ENCODE measurements at regions not wholly inside any gene's neighbourhood (a gene's known extent, or its start where the extent isn't known, plus 50 kb on each side); places are given as distances from the start of the nearest gene placed in this dataset.

DNA sequence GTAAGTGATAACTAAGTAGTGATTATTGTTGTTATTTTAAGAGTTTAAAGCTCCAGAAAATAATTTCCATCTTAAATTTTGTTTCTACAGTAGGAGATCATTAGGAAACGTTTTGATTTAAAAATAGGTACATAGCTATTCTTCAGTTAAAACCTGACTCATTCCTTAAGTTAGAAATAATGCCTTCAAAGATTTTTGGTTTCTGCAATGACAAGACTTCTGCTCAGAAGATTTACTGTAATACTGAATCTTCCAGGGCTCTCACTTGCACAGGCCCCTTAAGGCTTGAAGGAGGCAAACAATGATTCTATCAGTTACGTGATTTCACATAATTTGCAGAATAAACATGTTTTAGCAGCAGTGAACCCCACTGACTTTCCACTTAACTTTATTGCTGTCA lies 333.7 kb downstream of the RAD51AP2 start:
- Mint-ChIP-seq H3K27me3 (peaks cover 0 to 7% (median 6%) of the 10 kb centered on the region in 3 donors), H3K4me1 (no peaks in the 10 kb centered on the region), H3K36me3 (no peaks in the 10 kb centered on the region), H3K27ac (no peak overlapping the region), H3K9me3 (no peaks in the 10 kb centered on the region), H3K4me3 (no peak overlapping the region)
- DNase-seq (no peak), ATAC-seq (ENCODE audit: low read depth in 2 of 2) (no peak)

DNA sequence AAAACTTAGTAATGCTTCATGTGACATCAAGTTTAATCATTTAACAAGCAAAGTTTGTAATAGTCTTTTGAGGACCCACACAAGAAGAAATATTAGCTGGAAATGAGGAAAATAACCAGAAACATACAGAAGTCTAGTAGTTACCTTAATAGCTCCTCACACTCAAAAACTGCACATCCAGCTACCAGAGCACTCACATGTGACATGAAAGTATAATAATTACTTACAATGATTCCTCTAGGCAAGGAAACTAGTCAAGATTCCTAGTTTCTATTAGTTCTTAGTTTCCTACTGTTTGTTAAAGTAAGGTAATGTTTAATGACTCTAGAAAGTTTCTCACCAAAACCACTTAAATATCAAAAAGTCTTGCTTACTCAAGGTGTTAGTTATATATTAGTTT lies 335.8 kb downstream of the RAD51AP2 start:
- Mint-ChIP-seq H3K27ac (no peak overlapping the region), H3K4me1 (no peaks in the 10 kb centered on the region), H3K4me3 (no peak overlapping the region), H3K27me3 (peaks cover 0 to 4% (median 0%) of the 10 kb centered on the region in 3 donors), H3K9me3 (no peaks in the 10 kb centered on the region), H3K36me3 (no peaks in the 10 kb centered on the region)
- no peak for ATAC-seq (ENCODE audit: low read depth in 2 of 2)
- DNase-seq = no peak

GRCh38 chr2:17181051-17181752 lies 337.0 kb downstream of the RAD51AP2 start:
- Mint-ChIP-seq H3K36me3 (no peaks in the 10 kb centered on the region), H3K27ac (no peak overlapping the region), H3K4me1 (no peaks in the 10 kb centered on the region), H3K4me3 (no peak overlapping the region), H3K9me3 (no peaks in the 10 kb centered on the region), H3K27me3 (no peaks in the 10 kb centered on the region)
- ATAC-seq (ENCODE audit: low read depth in 2 of 2) (no peak), DNase-seq (no peak)

DNA sequence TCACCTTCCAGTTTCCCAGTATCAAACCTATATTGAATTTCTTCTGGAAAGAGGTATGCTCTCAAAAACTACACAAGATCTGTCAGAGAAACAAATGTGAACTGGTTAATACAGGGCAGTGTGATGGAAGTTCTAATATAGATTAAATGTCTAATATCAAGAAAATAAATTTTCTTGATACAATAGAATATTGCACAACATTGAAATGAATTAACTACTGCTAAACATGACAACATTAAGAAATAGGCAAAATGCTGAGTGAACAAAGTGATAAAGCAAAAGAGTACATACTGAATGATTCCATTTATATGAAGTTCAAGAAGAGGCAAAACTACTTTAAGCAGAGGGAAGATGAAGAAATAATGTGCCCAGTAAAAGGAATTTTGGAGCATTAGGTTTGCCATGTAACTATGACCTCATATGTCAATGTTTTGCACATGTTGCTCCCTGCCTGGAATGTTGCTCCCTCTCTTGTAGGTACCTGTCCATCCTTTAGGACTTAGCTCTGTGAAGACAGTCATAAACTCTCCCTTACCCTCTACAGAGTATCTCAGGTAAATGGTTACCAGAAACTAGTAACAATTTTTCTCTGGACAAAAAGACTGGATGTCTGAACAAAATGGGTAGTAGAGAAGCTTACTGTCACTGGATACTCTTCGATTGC lies 339.0 kb downstream of the RAD51AP2 start:
- DNase-seq (no peak), ATAC-seq (ENCODE audit: low read depth in 2 of 2) (no peak)
- H3K27me3 Mint-ChIP-seq = no peaks in the 10 kb centered on the region
- no peaks in the 10 kb centered on the region for H3K9me3 Mint-ChIP-seq
- no peak overlapping the region for H3K27ac Mint-ChIP-seq
- no peaks in the 10 kb centered on the region for H3K4me1 Mint-ChIP-seq
- H3K4me3 Mint-ChIP-seq = no peak overlapping the region
- no peaks in the 10 kb centered on the region for H3K36me3 Mint-ChIP-seq

DNA sequence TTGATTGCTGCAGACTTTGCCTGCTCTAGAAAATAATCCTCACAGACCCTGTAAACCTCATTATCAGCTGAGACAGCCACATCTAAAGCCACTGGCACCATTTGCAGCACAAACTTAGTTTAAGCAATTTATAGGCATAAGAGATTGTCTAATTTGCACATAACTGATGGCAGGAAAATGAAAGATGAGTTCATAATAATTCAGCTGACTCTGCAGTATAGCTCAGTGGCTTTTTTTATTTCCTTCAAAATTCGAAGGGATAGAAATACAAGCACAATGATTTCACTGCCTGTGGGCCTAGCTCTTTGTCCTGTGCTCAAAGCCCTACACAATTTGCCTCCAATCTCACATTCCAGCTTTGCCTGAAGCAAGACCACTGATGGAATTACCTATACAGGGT lies 341.2 kb downstream of the RAD51AP2 start:
- Mint-ChIP-seq H3K27me3 (peaks cover 0 to 3% (median 0%) of the 10 kb centered on the region in 3 donors), H3K36me3 (no peaks in the 10 kb centered on the region), H3K4me3 (no peak overlapping the region), H3K4me1 (no peaks in the 10 kb centered on the region), H3K27ac (no peak overlapping the region), H3K9me3 (no peaks in the 10 kb centered on the region)
- ATAC-seq (ENCODE audit: low read depth in 2 of 2) (no peak), DNase-seq (no peak)

- Mint-ChIP-seq H3K36me3 (no peaks in the 10 kb centered on the region), H3K27ac (no peak overlapping the region), H3K27me3 (peaks cover 0 to 3% (median 0%) of the 10 kb centered on the region in 3 donors), H3K4me3 (no peak overlapping the region), H3K9me3 (no peaks in the 10 kb centered on the region), H3K4me1 (peaks cover 0 to under 1% (median 0%) of the 10 kb centered on the region in 3 donors)
- DNase-seq (no peak), ATAC-seq (ENCODE audit: low read depth in 2 of 2) (no peak)
Observed at GRCh38 chr2:17171446-17172049, 346.7 kb downstream of the RAD51AP2 start.

- no peaks in the 10 kb centered on the region for H3K36me3 Mint-ChIP-seq
- H3K9me3 Mint-ChIP-seq = no peaks in the 10 kb centered on the region
- no peak overlapping the region for H3K4me3 Mint-ChIP-seq
- peak in 1 of 2 donors; percentile 65 for ATAC-seq (ENCODE audit: low read depth in 2 of 2)
- DNase-seq = no peak
- peaks cover 0 to 2% (median 0%) of the 10 kb centered on the region in 3 donors for H3K4me1 Mint-ChIP-seq
- H3K27ac Mint-ChIP-seq = no peak overlapping the region
- no peaks in the 10 kb centered on the region for H3K27me3 Mint-ChIP-seq
Observed at GRCh38 chr2:17166506-17166905, 351.7 kb downstream of the RAD51AP2 start.

GRCh38 chr2:17164550-17164949 lies 353.7 kb downstream of the RAD51AP2 start:
- ATAC-seq (ENCODE audit: low read depth in 2 of 2) (no peak), DNase-seq (no peak)
- Mint-ChIP-seq H3K9me3 (no peaks in the 10 kb centered on the region), H3K4me1 (peaks cover 0 to 2% (median 0%) of the 10 kb centered on the region in 3 donors), H3K4me3 (no peak overlapping the region), H3K27me3 (no peaks in the 10 kb centered on the region), H3K27ac (no peak overlapping the region), H3K36me3 (no peaks in the 10 kb centered on the region)

- ATAC-seq (ENCODE audit: low read depth in 2 of 2) = no peak
- no peaks in the 10 kb centered on the region for H3K27me3 Mint-ChIP-seq
Observed at GRCh38 chr2:17163638-17164037, 354.6 kb downstream of the RAD51AP2 start.

DNA sequence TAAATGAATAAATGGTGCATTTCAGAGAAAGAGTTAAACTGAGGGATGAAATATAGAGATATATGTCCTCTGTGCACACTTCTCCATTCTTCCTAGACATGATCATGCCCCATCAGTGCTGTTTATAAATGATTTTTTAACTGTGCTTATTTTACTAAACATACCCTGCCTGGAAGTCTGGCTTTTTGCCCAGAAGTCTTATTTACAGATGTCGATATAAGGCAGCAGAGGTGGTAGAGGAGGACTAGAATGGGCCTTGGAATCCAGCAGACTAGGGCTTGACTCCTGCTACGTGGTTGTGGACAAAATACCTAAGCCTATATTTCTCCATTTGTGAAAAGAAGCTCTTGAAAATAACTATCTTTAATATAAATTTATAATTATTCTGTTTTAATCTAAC lies 355.5 kb downstream of the RAD51AP2 start:
- peaks cover 0 to 2% (median 0%) of the 10 kb centered on the region in 3 donors for H3K4me1 Mint-ChIP-seq
- DNase-seq (no peak), ATAC-seq (ENCODE audit: low read depth in 2 of 2) (no peak)
- no peaks in the 10 kb centered on the region for H3K27me3 Mint-ChIP-seq
- no peak overlapping the region for H3K4me3 Mint-ChIP-seq
- H3K36me3 Mint-ChIP-seq = no peaks in the 10 kb centered on the region
- no peak overlapping the region for H3K27ac Mint-ChIP-seq
- no peaks in the 10 kb centered on the region for H3K9me3 Mint-ChIP-seq

More at GRCh38 chr2:17163638-17164037, 354.6 kb downstream of the RAD51AP2 start:
- DNase-seq = no peak
- no peaks in the 10 kb centered on the region for H3K36me3 Mint-ChIP-seq
- H3K4me1 Mint-ChIP-seq = peaks cover 0 to 2% (median 0%) of the 10 kb centered on the region in 3 donors
- H3K4me3 Mint-ChIP-seq = no peak overlapping the region
- no peak overlapping the region for H3K27ac Mint-ChIP-seq
- no peaks in the 10 kb centered on the region for H3K9me3 Mint-ChIP-seq

- Mint-ChIP-seq H3K27ac (no peak overlapping the region), H3K27me3 (no peaks in the 10 kb centered on the region), H3K9me3 (no peaks in the 10 kb centered on the region), H3K4me3 (no peak overlapping the region), H3K4me1 (no peaks in the 10 kb centered on the region), H3K36me3 (no peaks in the 10 kb centered on the region)
- peak in 1 of 2 donors; percentile 30 for ATAC-seq (ENCODE audit: low read depth in 2 of 2)
- no peak for DNase-seq
Observed at GRCh38 chr2:17160594-17160993, 357.6 kb downstream of the RAD51AP2 start.

DNA sequence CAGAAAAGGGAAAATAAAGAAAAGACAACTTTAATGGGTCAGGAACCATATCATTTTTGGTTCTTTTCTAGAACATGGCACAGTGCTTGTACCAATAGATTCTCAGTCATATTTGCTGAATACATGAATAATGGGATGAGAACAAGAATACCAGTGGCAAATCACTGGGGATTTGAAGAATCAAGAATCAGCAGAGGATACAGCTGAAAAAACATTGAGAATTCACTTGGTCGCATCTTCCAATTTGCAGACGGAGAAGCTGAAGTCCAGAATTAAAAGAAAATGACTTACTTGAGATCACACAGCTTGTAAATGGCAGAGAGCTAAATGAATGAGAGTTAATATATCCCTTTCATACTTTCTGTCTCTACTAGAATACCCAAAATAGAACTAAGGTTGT lies 362.2 kb downstream of the RAD51AP2 start:
- Mint-ChIP-seq H3K27me3 (no peaks in the 10 kb centered on the region), H3K4me3 (no peak overlapping the region), H3K36me3 (no peaks in the 10 kb centered on the region), H3K4me1 (no peaks in the 10 kb centered on the region), H3K27ac (no peak overlapping the region), H3K9me3 (peaks cover 0 to 2% (median 0%) of the 10 kb centered on the region in 7 donors)
- no peak for ATAC-seq (ENCODE audit: low read depth in 2 of 2)
- no peak for DNase-seq

DNA sequence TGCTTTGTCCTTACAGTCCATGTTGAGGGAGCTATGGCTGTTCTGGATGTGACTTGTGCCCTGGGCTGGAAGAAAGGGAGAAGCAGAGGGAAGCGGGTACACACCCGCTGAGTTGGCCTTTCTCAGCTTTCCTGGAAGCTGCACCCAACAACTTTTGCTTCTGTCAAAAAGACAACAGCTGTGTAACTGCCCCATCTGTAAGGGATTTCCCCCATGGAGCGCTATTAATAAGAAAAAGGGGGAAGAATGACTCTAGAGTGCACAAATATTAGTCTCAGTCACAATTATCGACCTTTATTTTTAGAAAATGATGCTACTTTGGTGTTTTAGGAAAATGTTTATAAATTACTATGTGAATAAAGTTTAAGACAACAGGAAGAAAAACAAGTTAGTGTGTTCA lies 368.3 kb downstream of the RAD51AP2 start:
- Mint-ChIP-seq H3K27me3 (no peaks in the 10 kb centered on the region), H3K4me1 (peaks cover 0 to 7% (median 5%) of the 10 kb centered on the region in 3 donors), H3K27ac (peak overlapping the region in 1 of 6 donors; percentile 29), H3K4me3 (no peak overlapping the region), H3K9me3 (peaks cover 0 to 2% (median 0%) of the 10 kb centered on the region in 7 donors), H3K36me3 (no peaks in the 10 kb centered on the region)
- DNase-seq (no peak), ATAC-seq (ENCODE audit: low read depth in 2 of 2) (no peak)

All from naive B cell (primary cell).